ENCODE measurements at regions not wholly inside any gene's neighbourhood (a gene's known extent, or its start where the extent isn't known, plus 50 kb on each side); places are given as distances from the start of the nearest gene placed in this dataset.

GRCh38 chr3:74722211-74722610 is 107.8 kb upstream of the CNTN3 start (continued):
- TF ChIP-seq CHD7 (IDR thresholded peaks at IDR 0.05; ENCODE audit: insufficient replicate concordance, low read length) (no peak), POU5F1 (IDR thresholded peaks at IDR 0.05; ENCODE audit: low read depth, low read length) (no peak), KDM5A (IDR thresholded peaks at IDR 0.05; ENCODE audit: low read length) (no peak), BACH1 (IDR thresholded peaks at IDR 0.05; ENCODE audit: low read length) (no peak), MAX (IDR thresholded peaks at IDR 0.05) (no peak), CBX5 (IDR thresholded peaks at IDR 0.05; ENCODE audit: low read depth, low read length) (no peak), SIX5 (IDR thresholded peaks at IDR 0.05; ENCODE audit: low read depth, low read length) (no peak)
